Activated CD4-positive, alpha-beta T cell treated with anti-CD3 and anti-CD28 coated beads, Interleukin-10, Interleukin-2, amounts not matched to agents 100 ng/mL and 50 ng/mL, durations not matched to agents 16 hours and 8 hours (primary cell): ENCODE measurements at regions not wholly inside any gene's neighbourhood (a gene's known extent, or its start where the extent isn't known, plus 50 kb on each side); places are given as distances from the start of the nearest gene placed in this dataset.
"Not testable (repeated sequence)": the region's sequence is repeated elsewhere in the genome, so short reads cannot be mapped to it uniquely, and the experiment has no call there.

ENCODE experiments used
- DNase-seq: peaks from one replicate; pipeline ENCODE4 v3.0.0-alpha.2; 2020

- no peak for DNase-seq
These were observed 50.9 kb upstream of the OSTN start for GRCh38 chr3:191148131-191148530.

GRCh38 chr3:191143224-191143623 is 55.8 kb upstream of the OSTN start:
- DNase-seq, result no peak

GRCh38 chr3:191141728-191142127 is 57.3 kb upstream of the OSTN start:
- DNase-seq, result peak; percentile 22

GRCh38 chr3:191139736-191140135 is 59.3 kb upstream of the OSTN start:
- peak; percentile 3 for DNase-seq

GRCh38 chr3:191138937-191139336 is 60.1 kb upstream of the OSTN start:
- DNase-seq, result no peak

- DNase-seq, result no peak
These were observed 61.3 kb upstream of the OSTN start for GRCh38 chr3:191137708-191138107.

- DNase-seq, result no peak
These were observed 62.7 kb upstream of the OSTN start for GRCh38 chr3:191136347-191136746.

- no peak for DNase-seq
These were observed 63.9 kb upstream of the OSTN start for GRCh38 chr3:191135175-191135574.

GRCh38 chr3:191133359-191133758 is 65.7 kb upstream of the OSTN start:
- no peak for DNase-seq

- DNase-seq, result no peak
These were observed 67.7 kb upstream of the OSTN start for GRCh38 chr3:191131305-191131704.

GRCh38 chr3:191124891-191125290 is 74.2 kb upstream of the OSTN start:
- not testable (repeated sequence) for DNase-seq

- DNase-seq, result no peak
These were observed 75.1 kb upstream of the OSTN start for GRCh38 chr3:191123946-191124345.

GRCh38 chr3:191123231-191123630 is 75.8 kb upstream of the OSTN start:
- no peak for DNase-seq

GRCh38 chr3:191120447-191121298 is 78.4 kb upstream of the OSTN start:
- no peak for DNase-seq

- no peak for DNase-seq
These were observed 79.4 kb upstream of the OSTN start for GRCh38 chr3:191119415-191120295.

- DNase-seq, result no peak
These were observed 87.3 kb upstream of the OSTN start for GRCh38 chr3:191111722-191112121.

- no peak for DNase-seq
These were observed 93.6 kb upstream of the OSTN start for GRCh38 chr3:191105418-191105817.

GRCh38 chr3:191100516-191100915 is 98.5 kb upstream of the OSTN start:
- no peak for DNase-seq

GRCh38 chr3:191094057-191094845 is 104.8 kb upstream of the OSTN start:
- DNase-seq, result no peak

GRCh38 chr3:191087391-191087790 is 111.7 kb upstream of the OSTN start:
- no peak for DNase-seq

GRCh38 chr3:191085091-191085490 is 114.0 kb upstream of the OSTN start:
- no peak for DNase-seq

- DNase-seq, result not testable (repeated sequence)
These were observed 120.1 kb upstream of the OSTN start for GRCh38 chr3:191078913-191079312.

- DNase-seq, result no peak
These were observed 122.0 kb upstream of the OSTN start for GRCh38 chr3:191076903-191077552.
